Kidney epithelial cell (primary cell): ENCODE measurements at regions not wholly inside any gene's neighbourhood (a gene's known extent, or its start where the extent isn't known, plus 50 kb on each side); places are given as distances from the start of the nearest gene placed in this dataset.

Experiments used
- DNase-seq: peaks from one replicate; pipeline ENCODE4 v3.0.0-alpha.2; 2010; ENCODE audit warnings: low read depth
- H3K27me3 ChIP-seq: 2 replicates; pipeline ENCODE4 v1.6.0; 2011; ENCODE audit warnings: low read length; ENCODE audit not compliant: control insufficient read depth, insufficient read depth
- H3K36me3 ChIP-seq: 2 replicates; pipeline ENCODE4 v1.5.1; 2011; ENCODE audit warnings: low read length; ENCODE audit not compliant: control insufficient read depth, insufficient read depth
- H3K4me3 ChIP-seq: 2 replicates; pipeline ENCODE4 v1.5.1; 2011; ENCODE audit warnings: low read depth, mild to moderate bottlenecking, control low read depth, low read length
- TF ChIP-seq, protein P1 (sequence below): IDR thresholded peaks from 2 replicates; pipeline ENCODE4 v1.5.1; 2011; ENCODE audit warnings: mild to moderate bottlenecking, moderate library complexity, low read length, control low read depth, inconsistent platforms; ENCODE audit not compliant: insufficient read depth, poor library complexity, severe bottlenecking

DNA sequence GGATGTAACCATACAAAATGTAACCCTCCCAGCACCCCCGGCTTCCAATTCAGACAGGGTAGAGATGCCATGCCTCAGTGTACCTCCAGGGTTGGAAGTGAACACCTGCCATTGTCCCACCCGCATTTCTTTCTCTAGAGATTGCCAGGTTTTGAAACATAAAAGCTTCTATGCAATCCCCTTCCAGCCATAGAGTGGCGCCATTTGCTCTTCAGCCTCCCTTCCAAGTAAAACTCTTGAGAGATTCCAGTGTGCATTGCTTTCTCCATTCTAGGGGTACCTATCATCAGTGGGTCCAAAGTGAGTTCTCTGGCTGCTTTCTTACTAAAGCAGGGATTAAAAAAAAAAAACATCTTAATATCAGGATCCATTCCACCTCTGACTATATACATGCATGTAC is 133.1 kb upstream of the RPL38 start:
- Histone ChIP-seq H3K4me3 (no peak overlapping the region), H3K36me3 (no peaks in the 10 kb centered on the region), H3K27me3 (no peaks in the 10 kb centered on the region)
- TF ChIP-seq, protein P1, sequence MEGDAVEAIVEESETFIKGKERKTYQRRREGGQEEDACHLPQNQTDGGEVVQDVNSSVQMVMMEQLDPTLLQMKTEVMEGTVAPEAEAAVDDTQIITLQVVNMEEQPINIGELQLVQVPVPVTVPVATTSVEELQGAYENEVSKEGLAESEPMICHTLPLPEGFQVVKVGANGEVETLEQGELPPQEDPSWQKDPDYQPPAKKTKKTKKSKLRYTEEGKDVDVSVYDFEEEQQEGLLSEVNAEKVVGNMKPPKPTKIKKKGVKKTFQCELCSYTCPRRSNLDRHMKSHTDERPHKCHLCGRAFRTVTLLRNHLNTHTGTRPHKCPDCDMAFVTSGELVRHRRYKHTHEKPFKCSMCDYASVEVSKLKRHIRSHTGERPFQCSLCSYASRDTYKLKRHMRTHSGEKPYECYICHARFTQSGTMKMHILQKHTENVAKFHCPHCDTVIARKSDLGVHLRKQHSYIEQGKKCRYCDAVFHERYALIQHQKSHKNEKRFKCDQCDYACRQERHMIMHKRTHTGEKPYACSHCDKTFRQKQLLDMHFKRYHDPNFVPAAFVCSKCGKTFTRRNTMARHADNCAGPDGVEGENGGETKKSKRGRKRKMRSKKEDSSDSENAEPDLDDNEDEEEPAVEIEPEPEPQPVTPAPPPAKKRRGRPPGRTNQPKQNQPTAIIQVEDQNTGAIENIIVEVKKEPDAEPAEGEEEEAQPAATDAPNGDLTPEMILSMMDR = no peak
- DNase-seq = no peak

DNA sequence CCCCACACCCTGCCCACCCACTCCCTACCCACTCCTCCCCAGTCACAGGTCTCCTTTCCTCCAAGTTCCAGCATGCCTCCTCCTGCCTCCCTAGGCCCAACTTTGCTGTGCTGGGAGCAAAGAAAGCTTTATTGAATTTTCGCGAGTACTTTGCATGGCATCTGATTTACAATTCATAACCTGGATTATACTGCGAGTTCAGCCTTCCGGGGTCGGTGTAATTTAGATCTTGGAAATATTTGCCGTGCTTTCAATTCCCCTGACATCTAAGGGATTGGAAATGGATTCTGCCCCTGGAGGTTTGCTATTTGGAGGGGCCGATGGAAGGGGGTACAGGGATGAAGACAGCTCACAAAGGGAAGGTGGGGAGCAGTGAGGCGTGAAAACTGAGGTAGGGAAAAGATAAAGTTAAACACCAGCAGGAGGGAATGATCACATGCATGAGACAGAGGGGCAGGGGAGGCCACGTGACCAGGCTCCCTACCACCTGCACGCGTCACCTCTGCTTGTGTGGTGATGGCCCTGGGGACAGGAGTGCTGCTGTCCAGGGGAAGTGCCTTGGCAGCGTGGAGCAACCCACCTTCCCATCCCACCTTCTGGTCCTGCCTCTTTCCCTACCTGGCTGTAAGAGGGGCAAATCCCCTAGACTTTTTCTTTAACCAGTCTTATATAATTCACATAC is 132.3 kb upstream of the RPL38 start:
- Histone ChIP-seq H3K27me3 (no peaks in the 10 kb centered on the region), H3K36me3 (no peaks in the 10 kb centered on the region), H3K4me3 (no peak overlapping the region)
- DNase-seq = no peak
- TF ChIP-seq, protein P1 = no peak

DNA sequence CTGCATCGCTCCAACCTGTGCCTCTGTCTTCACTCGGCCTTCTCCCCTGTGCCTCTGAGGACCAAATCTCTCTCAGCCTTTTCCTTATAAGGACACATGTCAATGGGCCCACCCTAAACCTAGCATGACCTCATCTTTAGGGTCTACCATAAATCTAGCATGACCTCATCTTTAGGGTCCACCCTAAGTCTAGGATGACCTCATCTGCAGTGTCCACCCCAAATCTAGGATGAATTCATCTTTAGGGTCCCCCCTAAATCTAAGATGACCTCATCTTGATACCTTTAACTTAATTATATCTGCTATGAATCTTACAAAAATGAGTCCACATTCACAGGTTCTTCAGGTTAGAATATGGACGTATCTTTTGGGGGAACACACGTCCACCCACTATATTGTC is 131.1 kb upstream of the RPL38 start:
- H3K4me3 ChIP-seq = no peak overlapping the region
- DNase-seq = no peak
- TF ChIP-seq, protein P1 = no peak
- no peaks in the 10 kb centered on the region for H3K36me3 ChIP-seq
- no peaks in the 10 kb centered on the region for H3K27me3 ChIP-seq

DNA sequence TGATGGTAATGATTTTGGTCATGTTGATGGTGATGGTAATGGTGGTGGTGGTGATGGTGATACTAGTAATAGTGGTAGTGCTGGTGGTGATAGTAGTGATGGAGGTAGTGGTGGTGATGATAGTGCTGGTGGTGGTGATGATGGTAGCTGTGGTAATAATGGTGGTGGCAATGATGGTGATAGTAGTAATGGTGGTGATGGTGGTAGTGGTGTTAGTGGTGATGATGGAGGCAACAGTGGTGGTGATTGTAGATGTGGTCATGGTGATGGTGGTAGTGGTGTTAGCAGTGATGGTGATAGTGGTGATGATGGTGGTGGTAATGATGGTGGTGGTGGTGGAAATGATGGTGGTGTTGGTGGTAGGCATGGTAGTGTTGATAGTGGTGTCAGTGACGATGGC is 127.0 kb upstream of the RPL38 start:
- H3K27me3 ChIP-seq = no peaks in the 10 kb centered on the region
- no peak overlapping the region for H3K4me3 ChIP-seq
- TF ChIP-seq, protein P1 = no peak
- DNase-seq = no peak
- no peaks in the 10 kb centered on the region for H3K36me3 ChIP-seq

DNA sequence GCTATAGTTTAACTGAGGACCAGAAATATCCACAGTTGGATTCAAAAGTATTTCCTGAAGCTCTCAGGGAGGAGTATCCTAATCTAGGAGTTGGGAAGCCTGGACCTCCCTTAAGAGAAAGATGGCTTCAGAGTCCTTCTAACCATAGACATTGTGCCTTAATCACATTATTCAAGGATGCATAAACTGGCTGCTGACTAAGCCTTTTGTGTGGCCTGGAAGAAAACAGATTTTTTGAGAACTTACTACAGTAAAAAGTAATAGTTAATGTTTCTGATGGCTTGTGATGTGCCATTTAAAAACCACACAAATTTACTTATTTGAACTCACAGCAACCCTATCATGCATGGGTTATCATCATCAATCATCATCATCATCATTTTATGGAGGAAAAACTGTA is 126.2 kb upstream of the RPL38 start:
- Histone ChIP-seq H3K4me3 (no peak overlapping the region), H3K36me3 (no peaks in the 10 kb centered on the region), H3K27me3 (no peaks in the 10 kb centered on the region)
- DNase-seq = no peak
- TF ChIP-seq, protein P1 = no peak

DNA sequence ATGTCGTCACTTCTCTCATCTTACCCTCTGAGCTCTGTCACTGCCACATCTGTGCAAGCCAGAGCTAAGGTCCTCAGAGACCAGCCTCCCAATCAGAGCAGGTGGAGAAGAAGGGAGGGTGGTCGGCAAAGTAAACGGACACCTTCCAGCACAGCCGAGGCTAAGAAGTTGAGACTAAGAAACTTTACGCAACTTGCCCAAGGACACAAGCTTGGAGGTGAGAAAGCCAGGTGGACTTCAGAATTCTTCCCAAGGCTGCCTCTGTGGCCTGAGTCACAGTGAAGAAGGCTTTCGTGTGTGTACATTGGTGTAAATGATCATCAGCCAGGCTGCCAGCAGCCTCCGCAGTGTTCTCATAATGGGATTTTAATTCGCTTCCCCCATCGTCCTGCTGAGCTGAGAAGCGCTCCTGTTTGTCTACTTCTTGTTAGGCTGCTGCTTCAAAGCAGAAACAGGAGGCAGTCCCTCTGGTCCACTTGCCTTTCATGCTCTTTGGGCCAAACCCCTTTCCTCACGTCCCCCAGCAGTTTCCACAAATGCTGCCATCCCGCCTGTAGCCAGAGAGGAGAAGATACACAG is 125.0 kb upstream of the RPL38 start:
- DNase-seq = no peak
- Histone ChIP-seq H3K36me3 (no peaks in the 10 kb centered on the region), H3K27me3 (no peaks in the 10 kb centered on the region), H3K4me3 (no peak overlapping the region)
- TF ChIP-seq, protein P1 = no peak
